ENCODE measurements at regions not wholly inside any gene's neighbourhood (a gene's known extent, or its start where the extent isn't known, plus 50 kb on each side); places are given as distances from the start of the nearest gene placed in this dataset.

GRCh38 chr1:219365451-219365850, 191.8 kb downstream of the LYPLAL1 start:
- DNase-seq (no peak), ATAC-seq (no peak)
- Mint-ChIP-seq H3K4me1 (ENCODE audit: low read depth) (no peaks in the 10 kb centered on the region), H3K4me3 (no peak overlapping the region), H3K27me3 (no peaks in the 10 kb centered on the region), H3K27ac (no peak overlapping the region), H3K9me3 (no peaks in the 10 kb centered on the region), H3K36me3 (ENCODE audit: low read depth) (no peaks in the 10 kb centered on the region)
- CTCF ChIA-PET = no interaction called here
- POLR2A ChIA-PET = no interaction called here
- intact Hi-C loops (cut with micrococcal nuclease) = no loop called here
- no peak for TF ChIP-seq CTCF (IDR thresholded peaks at IDR 0.05)

GRCh38 chr1:219362702-219363101, 189.0 kb downstream of the LYPLAL1 start:
- Mint-ChIP-seq H3K9me3 (no peaks in the 10 kb centered on the region), H3K27ac (no peak overlapping the region), H3K36me3 (ENCODE audit: low read depth) (no peaks in the 10 kb centered on the region), H3K4me1 (ENCODE audit: low read depth) (no peaks in the 10 kb centered on the region), H3K27me3 (no peaks in the 10 kb centered on the region), H3K4me3 (no peak overlapping the region)
- intact Hi-C loops (cut with micrococcal nuclease) = no loop called here
- DNase-seq = no peak
- CTCF ChIA-PET = no interaction called here
- TF ChIP-seq CTCF (IDR thresholded peaks at IDR 0.05) = no peak
- no peak for ATAC-seq
- POLR2A ChIA-PET = no interaction called here

- DNase-seq (no peak), ATAC-seq (no peak)
- H3K9me3 Mint-ChIP-seq = no peaks in the 10 kb centered on the region
- no peaks in the 10 kb centered on the region for H3K27me3 Mint-ChIP-seq
- H3K4me1 Mint-ChIP-seq (ENCODE audit: low read depth) = no peaks in the 10 kb centered on the region
- POLR2A ChIA-PET = no interaction called here
- no peak for TF ChIP-seq CTCF (IDR thresholded peaks at IDR 0.05)
- intact Hi-C loops (cut with micrococcal nuclease) = no loop called here
- CTCF ChIA-PET = no interaction called here
- H3K27ac Mint-ChIP-seq = no peak overlapping the region
- no peaks in the 10 kb centered on the region for H3K36me3 Mint-ChIP-seq (ENCODE audit: low read depth)
- no peak overlapping the region for H3K4me3 Mint-ChIP-seq
Measured at GRCh38 chr1:219359126-219359525, 185.4 kb downstream of the LYPLAL1 start.

- no peak for TF ChIP-seq CTCF (IDR thresholded peaks at IDR 0.05)
- H3K4me3 Mint-ChIP-seq = no peak overlapping the region
- H3K36me3 Mint-ChIP-seq (ENCODE audit: low read depth) = no peaks in the 10 kb centered on the region
- DNase-seq = no peak
- ChIA-PET CTCF (interaction anchor here (1.2 kb wide), 1 partner anchor 1059 kb away, joined by 3 read pairs; no protein-coding TSS in a partner anchor), POLR2A (no interaction called here)
- ATAC-seq = no peak
- intact Hi-C loops (cut with micrococcal nuclease) = no loop called here
- H3K9me3 Mint-ChIP-seq = peaks cover 2% of the 10 kb centered on the region
- no peak overlapping the region for H3K27ac Mint-ChIP-seq
- no peaks in the 10 kb centered on the region for H3K27me3 Mint-ChIP-seq
- H3K4me1 Mint-ChIP-seq (ENCODE audit: low read depth) = no peaks in the 10 kb centered on the region
Measured at GRCh38 chr1:219358080-219358479, 184.4 kb downstream of the LYPLAL1 start.

GRCh38 chr1:219354962-219355361, 181.3 kb downstream of the LYPLAL1 start:
- Mint-ChIP-seq H3K9me3 (peaks cover 2% of the 10 kb centered on the region), H3K4me3 (no peak overlapping the region)

More at GRCh38 chr1:219354962-219355361, 181.3 kb downstream of the LYPLAL1 start:
- no peaks in the 10 kb centered on the region for H3K4me1 Mint-ChIP-seq (ENCODE audit: low read depth)
- ATAC-seq (no peak), DNase-seq (no peak)
- ChIA-PET CTCF (interaction anchor here (1.1 kb wide), 1 partner anchor 12 kb away, joined by 3 read pairs; no protein-coding TSS in a partner anchor), POLR2A (no interaction called here)
- intact Hi-C loops (cut with micrococcal nuclease) = no loop called here
- no peaks in the 10 kb centered on the region for H3K27me3 Mint-ChIP-seq
- H3K27ac Mint-ChIP-seq = no peak overlapping the region
- no peak for TF ChIP-seq CTCF (IDR thresholded peaks at IDR 0.05)
- no peaks in the 10 kb centered on the region for H3K36me3 Mint-ChIP-seq (ENCODE audit: low read depth)

All from activated CD8-positive, alpha-beta T cell treated with anti-CD3 and anti-CD28 coated beads for 36 hours (primary cell).